ENCODE measurements at regions not wholly inside any gene's neighbourhood (a gene's known extent, or its start where the extent isn't known, plus 50 kb on each side); places are given as distances from the start of the nearest gene placed in this dataset.

DNA sequence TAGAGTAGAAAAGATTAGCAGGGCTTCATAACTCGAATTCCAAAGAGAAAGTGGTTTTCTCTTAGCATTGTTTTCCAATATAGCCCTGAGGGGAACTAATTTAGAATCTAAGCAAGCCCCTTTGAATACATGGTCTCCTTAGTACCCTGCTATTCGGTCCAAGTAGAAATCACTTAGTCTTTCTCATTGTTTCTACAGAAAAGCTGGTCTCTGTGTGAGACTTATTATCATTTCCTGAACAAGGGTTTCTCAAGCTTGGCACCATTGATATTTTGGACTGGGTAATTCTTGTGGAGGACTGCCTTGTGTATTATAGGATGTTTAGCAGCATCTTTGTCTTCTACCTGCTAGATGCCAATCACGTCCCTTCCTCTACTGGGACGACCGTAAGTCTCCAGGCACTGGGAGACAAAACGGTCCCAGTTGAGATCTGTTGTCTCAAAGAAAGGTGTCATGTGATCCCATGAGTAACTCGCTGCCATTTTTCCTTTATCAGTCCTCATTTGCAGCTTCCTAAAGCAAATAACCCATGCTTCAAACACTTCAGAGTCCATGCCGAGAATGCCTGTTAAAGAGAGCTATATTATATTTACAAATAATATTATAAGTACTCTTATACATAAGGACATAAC lies 230.7 kb upstream of the SLCO3A1 start (continued):
- no peak for TF ChIP-seq ZNF462 (CRISPR knock-in tag; IDR thresholded peaks at IDR 0.05)
- no peak for TF ChIP-seq EZH2phosphoT487 (IDR thresholded peaks at IDR 0.05; ENCODE audit: unreplicated experiment)
- TF ChIP-seq, protein P1, sequence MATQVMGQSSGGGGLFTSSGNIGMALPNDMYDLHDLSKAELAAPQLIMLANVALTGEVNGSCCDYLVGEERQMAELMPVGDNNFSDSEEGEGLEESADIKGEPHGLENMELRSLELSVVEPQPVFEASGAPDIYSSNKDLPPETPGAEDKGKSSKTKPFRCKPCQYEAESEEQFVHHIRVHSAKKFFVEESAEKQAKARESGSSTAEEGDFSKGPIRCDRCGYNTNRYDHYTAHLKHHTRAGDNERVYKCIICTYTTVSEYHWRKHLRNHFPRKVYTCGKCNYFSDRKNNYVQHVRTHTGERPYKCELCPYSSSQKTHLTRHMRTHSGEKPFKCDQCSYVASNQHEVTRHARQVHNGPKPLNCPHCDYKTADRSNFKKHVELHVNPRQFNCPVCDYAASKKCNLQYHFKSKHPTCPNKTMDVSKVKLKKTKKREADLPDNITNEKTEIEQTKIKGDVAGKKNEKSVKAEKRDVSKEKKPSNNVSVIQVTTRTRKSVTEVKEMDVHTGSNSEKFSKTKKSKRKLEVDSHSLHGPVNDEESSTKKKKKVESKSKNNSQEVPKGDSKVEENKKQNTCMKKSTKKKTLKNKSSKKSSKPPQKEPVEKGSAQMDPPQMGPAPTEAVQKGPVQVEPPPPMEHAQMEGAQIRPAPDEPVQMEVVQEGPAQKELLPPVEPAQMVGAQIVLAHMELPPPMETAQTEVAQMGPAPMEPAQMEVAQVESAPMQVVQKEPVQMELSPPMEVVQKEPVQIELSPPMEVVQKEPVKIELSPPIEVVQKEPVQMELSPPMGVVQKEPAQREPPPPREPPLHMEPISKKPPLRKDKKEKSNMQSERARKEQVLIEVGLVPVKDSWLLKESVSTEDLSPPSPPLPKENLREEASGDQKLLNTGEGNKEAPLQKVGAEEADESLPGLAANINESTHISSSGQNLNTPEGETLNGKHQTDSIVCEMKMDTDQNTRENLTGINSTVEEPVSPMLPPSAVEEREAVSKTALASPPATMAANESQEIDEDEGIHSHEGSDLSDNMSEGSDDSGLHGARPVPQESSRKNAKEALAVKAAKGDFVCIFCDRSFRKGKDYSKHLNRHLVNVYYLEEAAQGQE (IDR thresholded peaks at IDR 0.05; ENCODE audit: unreplicated experiment): no peak
- TF ChIP-seq STAT1 (IDR thresholded peaks at IDR 0.05; ENCODE audit: unreplicated experiment): no peak
- no peak for TF ChIP-seq NANOG (IDR thresholded peaks at IDR 0.05; ENCODE audit: borderline replicate concordance)
- no peak for TF ChIP-seq POLR2AphosphoS5 (IDR thresholded peaks at IDR 0.05; ENCODE audit: low read depth)
- no peak for TF ChIP-seq ZNF114 (CRISPR knock-in tag; IDR thresholded peaks at IDR 0.05)
